Kidney epithelial cell (primary cell): ENCODE measurements at regions not wholly inside any gene's neighbourhood (a gene's known extent, or its start where the extent isn't known, plus 50 kb on each side); places are given as distances from the start of the nearest gene placed in this dataset.
"Not testable (repeated sequence)": the region's sequence is repeated elsewhere in the genome, so short reads cannot be mapped to it uniquely, and the experiment has no call there.

Source experiments
- DNase-seq: peaks from one replicate; pipeline ENCODE4 v3.0.0-alpha.2; 2010; ENCODE audit warnings: low read depth
- H3K27me3 ChIP-seq: 2 replicates; pipeline ENCODE4 v1.6.0; 2011; ENCODE audit warnings: low read length; ENCODE audit not compliant: control insufficient read depth, insufficient read depth
- H3K36me3 ChIP-seq: 2 replicates; pipeline ENCODE4 v1.5.1; 2011; ENCODE audit warnings: low read length; ENCODE audit not compliant: control insufficient read depth, insufficient read depth
- H3K4me3 ChIP-seq: 2 replicates; pipeline ENCODE4 v1.5.1; 2011; ENCODE audit warnings: low read depth, mild to moderate bottlenecking, control low read depth, low read length
- CTCF ChIP-seq: IDR thresholded peaks from 2 replicates; pipeline ENCODE4 v1.5.1; 2011; ENCODE audit warnings: mild to moderate bottlenecking, moderate library complexity, low read length, control low read depth, inconsistent platforms; ENCODE audit not compliant: insufficient read depth, poor library complexity, severe bottlenecking

- TF ChIP-seq CTCF: no peak
- Histone ChIP-seq H3K36me3 (no peaks in the 10 kb centered on the region), H3K4me3 (no peak overlapping the region), H3K27me3 (no peaks in the 10 kb centered on the region)
- no peak for DNase-seq
Measured at GRCh38 chr5:72677447-72677846, 139.0 kb upstream of the TNPO1 start.

DNA sequence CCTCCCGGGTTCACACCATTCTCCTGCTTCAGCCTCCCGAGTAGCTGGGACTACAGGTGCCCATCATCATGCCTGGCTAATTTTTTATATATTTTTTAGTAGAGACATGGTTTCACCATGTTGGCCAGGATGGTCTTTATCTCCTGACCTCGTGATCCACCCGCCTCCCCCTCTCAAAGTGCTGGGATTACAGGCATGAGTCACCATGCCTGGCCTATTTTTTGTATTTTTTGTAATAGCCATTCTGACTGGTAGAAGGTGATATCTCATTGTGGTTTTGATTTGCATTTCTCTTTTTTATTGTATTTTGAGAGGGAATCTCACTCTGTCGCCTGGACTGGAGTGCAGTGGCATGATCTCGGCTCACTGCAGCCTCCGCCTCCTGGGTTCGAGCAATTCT, 139.6 kb upstream of the TNPO1 start:
- not testable (repeated sequence) for H3K27me3 ChIP-seq, H3K36me3 ChIP-seq, DNase-seq, H3K4me3 ChIP-seq

DNA sequence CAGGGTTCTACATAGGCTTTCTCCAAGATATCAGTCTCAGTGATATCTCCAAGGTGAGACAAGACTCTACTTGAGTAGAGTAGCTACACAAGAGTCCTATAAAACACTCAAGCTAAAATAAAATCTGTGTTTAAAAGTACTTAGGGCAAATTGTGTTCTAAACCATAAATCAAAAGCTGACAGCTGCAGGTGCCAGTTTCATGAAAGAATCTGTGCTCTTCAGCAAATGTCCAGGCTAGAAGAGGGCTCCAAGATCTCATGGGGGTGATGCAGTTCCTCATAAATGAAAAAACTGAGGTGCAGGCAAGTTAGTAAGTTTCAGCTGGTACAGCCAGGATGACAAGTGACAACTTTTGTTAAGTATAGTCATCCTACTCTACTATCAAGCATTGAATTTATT, 142.8 kb upstream of the TNPO1 start:
- Histone ChIP-seq H3K36me3 (no peaks in the 10 kb centered on the region), H3K27me3 (no peaks in the 10 kb centered on the region), H3K4me3 (no peak overlapping the region)
- TF ChIP-seq CTCF: no peak
- no peak for DNase-seq

DNA sequence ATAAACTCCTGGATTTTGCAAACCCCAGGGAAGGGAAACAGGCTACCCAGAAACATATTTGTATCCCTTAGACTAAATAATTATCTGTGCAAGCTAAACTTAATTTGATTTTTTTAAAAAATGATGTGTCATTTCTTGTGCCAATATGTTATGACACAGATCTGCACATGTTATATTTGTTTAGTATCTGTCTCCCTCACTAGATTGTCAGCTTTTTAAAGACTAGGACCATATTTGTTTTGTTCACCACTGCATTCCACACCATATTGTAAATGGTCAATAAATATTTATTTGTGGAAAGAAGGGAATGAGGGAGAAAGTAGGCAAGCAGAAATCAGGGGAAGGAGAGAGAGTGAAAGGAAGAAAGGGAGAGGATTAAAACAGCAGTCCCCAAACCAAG, 143.3 kb upstream of the TNPO1 start:
- H3K36me3 ChIP-seq: no peaks in the 10 kb centered on the region
- TF ChIP-seq CTCF: no peak
- no peak overlapping the region for H3K4me3 ChIP-seq
- DNase-seq: no peak
- H3K27me3 ChIP-seq: no peaks in the 10 kb centered on the region

GRCh38 chr5:72667708-72668107, 148.8 kb upstream of the TNPO1 start:
- no peak overlapping the region for H3K4me3 ChIP-seq
- no peak for TF ChIP-seq CTCF
- no peaks in the 10 kb centered on the region for H3K27me3 ChIP-seq
- no peak for DNase-seq
- no peaks in the 10 kb centered on the region for H3K36me3 ChIP-seq

GRCh38 chr5:72662936-72663335, 153.5 kb upstream of the TNPO1 start:
- no peak for TF ChIP-seq CTCF
- no peak overlapping the region for H3K4me3 ChIP-seq
- no peak for DNase-seq

More at GRCh38 chr5:72662936-72663335, 153.5 kb upstream of the TNPO1 start:
- H3K36me3 ChIP-seq: no peaks in the 10 kb centered on the region
- H3K27me3 ChIP-seq: no peaks in the 10 kb centered on the region
